PC-9 (cell line): ENCODE measurements at regions not wholly inside any gene's neighbourhood (a gene's known extent, or its start where the extent isn't known, plus 50 kb on each side); places are given as distances from the start of the nearest gene placed in this dataset.

Experiments used
- EZH2 ChIP-seq: fragments of 200-600 bp; sonication (generic); IDR thresholded peaks from 2 replicates; pipeline ENCODE4 v1.8.0; 2017; ENCODE audit warnings: antibody characterized with exemption, low read depth
- TF ChIP-seq, protein P1 (sequence below): fragments of 200-600 bp; sonication (generic); conservative IDR thresholded peaks from 2 replicates; pipeline ENCODE4 v1.6.1; 2017; ENCODE audit warnings: mixed run types, antibody characterized with exemption, mild to moderate bottlenecking, moderate library complexity

DNA sequence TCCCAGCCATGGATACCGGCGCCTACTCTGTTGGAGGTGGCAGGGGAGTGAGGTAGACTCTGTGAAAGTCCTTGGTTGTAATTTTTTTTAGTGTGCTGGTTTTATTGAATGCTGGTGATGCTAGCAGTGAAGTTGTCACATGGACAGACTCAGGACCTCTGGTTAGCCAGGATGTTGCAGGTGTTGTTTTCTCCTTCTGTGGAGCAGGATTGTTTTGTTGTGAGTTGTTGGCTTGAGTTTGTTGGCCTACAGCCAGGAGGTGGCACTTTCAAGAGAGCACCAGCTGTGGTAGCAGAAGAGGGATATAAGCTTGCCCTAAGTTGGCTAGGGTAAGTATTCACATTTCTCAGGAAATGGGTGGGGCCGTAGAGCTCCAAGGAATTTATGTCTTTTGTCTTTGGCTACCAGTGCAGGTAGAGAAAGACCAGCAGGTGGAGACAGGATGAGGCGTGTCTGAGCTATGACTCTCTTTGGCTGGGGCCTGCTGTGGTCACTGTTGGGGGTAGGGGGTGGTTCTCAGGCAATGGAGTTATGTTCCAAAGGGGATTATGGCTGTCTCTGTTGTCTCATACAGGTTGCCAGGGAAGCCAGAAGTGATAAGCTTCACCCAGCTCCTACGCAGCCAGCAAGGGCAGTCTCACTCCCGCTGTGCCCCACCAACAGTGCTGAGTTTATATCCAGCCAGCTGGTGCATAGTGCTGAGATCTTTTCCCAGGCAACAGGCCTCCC, 248.7 kb downstream of the TAF11L14 start:
- TF ChIP-seq, protein P1, sequence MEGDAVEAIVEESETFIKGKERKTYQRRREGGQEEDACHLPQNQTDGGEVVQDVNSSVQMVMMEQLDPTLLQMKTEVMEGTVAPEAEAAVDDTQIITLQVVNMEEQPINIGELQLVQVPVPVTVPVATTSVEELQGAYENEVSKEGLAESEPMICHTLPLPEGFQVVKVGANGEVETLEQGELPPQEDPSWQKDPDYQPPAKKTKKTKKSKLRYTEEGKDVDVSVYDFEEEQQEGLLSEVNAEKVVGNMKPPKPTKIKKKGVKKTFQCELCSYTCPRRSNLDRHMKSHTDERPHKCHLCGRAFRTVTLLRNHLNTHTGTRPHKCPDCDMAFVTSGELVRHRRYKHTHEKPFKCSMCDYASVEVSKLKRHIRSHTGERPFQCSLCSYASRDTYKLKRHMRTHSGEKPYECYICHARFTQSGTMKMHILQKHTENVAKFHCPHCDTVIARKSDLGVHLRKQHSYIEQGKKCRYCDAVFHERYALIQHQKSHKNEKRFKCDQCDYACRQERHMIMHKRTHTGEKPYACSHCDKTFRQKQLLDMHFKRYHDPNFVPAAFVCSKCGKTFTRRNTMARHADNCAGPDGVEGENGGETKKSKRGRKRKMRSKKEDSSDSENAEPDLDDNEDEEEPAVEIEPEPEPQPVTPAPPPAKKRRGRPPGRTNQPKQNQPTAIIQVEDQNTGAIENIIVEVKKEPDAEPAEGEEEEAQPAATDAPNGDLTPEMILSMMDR: no peak
- TF ChIP-seq EZH2: no peak
